ENCODE measurements at regions not wholly inside any gene's neighbourhood (a gene's known extent, or its start where the extent isn't known, plus 50 kb on each side); places are given as distances from the start of the nearest gene placed in this dataset.
"Not testable (repeated sequence)": the region's sequence is repeated elsewhere in the genome, so short reads cannot be mapped to it uniquely, and the experiment has no call there.

- peaks cover 56% of the 10 kb centered on the region for H3K27me3 Mint-ChIP-seq
- not testable (repeated sequence) for DNase-seq, H3K4me1 Mint-ChIP-seq, H3K4me3 Mint-ChIP-seq, H3K9me3 Mint-ChIP-seq, H3K36me3 Mint-ChIP-seq, H3K27ac Mint-ChIP-seq
Observed at GRCh38 chr1:34371179-34371578, 194.5 kb downstream of the C1orf94 start.

GRCh38 chr1:34371829-34372532 is 195.3 kb downstream of the C1orf94 start:
- no peaks in the 10 kb centered on the region for H3K36me3 Mint-ChIP-seq
- H3K9me3 Mint-ChIP-seq, result no peaks in the 10 kb centered on the region
- no peak for DNase-seq
- peaks cover 2% of the 10 kb centered on the region for H3K4me1 Mint-ChIP-seq
- H3K4me3 Mint-ChIP-seq, result no peak overlapping the region
- no peak overlapping the region for H3K27ac Mint-ChIP-seq
- peaks cover 58% of the 10 kb centered on the region for H3K27me3 Mint-ChIP-seq

- no peak overlapping the region for H3K4me3 Mint-ChIP-seq
- no peak overlapping the region for H3K27ac Mint-ChIP-seq
- DNase-seq, result no peak
- peaks cover 60% of the 10 kb centered on the region for H3K27me3 Mint-ChIP-seq
- H3K36me3 Mint-ChIP-seq, result no peaks in the 10 kb centered on the region
- no peaks in the 10 kb centered on the region for H3K9me3 Mint-ChIP-seq
- no peaks in the 10 kb centered on the region for H3K4me1 Mint-ChIP-seq
Observed at GRCh38 chr1:34372891-34373290, 196.2 kb downstream of the C1orf94 start.

- H3K4me3 Mint-ChIP-seq, result no peak overlapping the region
- no peaks in the 10 kb centered on the region for H3K9me3 Mint-ChIP-seq
- no peaks in the 10 kb centered on the region for H3K4me1 Mint-ChIP-seq
- DNase-seq, result no peak
- H3K27ac Mint-ChIP-seq, result no peak overlapping the region
- no peaks in the 10 kb centered on the region for H3K36me3 Mint-ChIP-seq
- H3K27me3 Mint-ChIP-seq, result peaks cover 61% of the 10 kb centered on the region
Observed at GRCh38 chr1:34373912-34374311, 197.2 kb downstream of the C1orf94 start.

- H3K27ac Mint-ChIP-seq, result no peak overlapping the region
- DNase-seq, result no peak
- H3K4me3 Mint-ChIP-seq, result no peak overlapping the region
- H3K9me3 Mint-ChIP-seq, result no peaks in the 10 kb centered on the region
- peaks cover 66% of the 10 kb centered on the region for H3K27me3 Mint-ChIP-seq
- H3K36me3 Mint-ChIP-seq, result no peaks in the 10 kb centered on the region
- H3K4me1 Mint-ChIP-seq, result no peaks in the 10 kb centered on the region
Observed at GRCh38 chr1:34376531-34376930, 199.8 kb downstream of the C1orf94 start.

- H3K36me3 Mint-ChIP-seq, result no peaks in the 10 kb centered on the region
- peaks cover 65% of the 10 kb centered on the region for H3K27me3 Mint-ChIP-seq
- no peak overlapping the region for H3K4me3 Mint-ChIP-seq
- no peak overlapping the region for H3K27ac Mint-ChIP-seq
- H3K4me1 Mint-ChIP-seq, result no peaks in the 10 kb centered on the region
- H3K9me3 Mint-ChIP-seq, result no peaks in the 10 kb centered on the region
- no peak for DNase-seq
Observed at GRCh38 chr1:34378968-34379856, 202.5 kb downstream of the C1orf94 start.

GRCh38 chr1:34379911-34380310 is 203.2 kb downstream of the C1orf94 start:
- Mint-ChIP-seq H3K27me3 (peaks cover 72% of the 10 kb centered on the region), H3K4me1 (no peaks in the 10 kb centered on the region), H3K4me3 (no peak overlapping the region), H3K9me3 (no peaks in the 10 kb centered on the region), H3K27ac (no peak overlapping the region), H3K36me3 (no peaks in the 10 kb centered on the region)
- no peak for DNase-seq

- no peaks in the 10 kb centered on the region for H3K4me1 Mint-ChIP-seq
- no peaks in the 10 kb centered on the region for H3K9me3 Mint-ChIP-seq
- DNase-seq, result no peak
- H3K27me3 Mint-ChIP-seq, result peaks cover 72% of the 10 kb centered on the region
- no peak overlapping the region for H3K4me3 Mint-ChIP-seq
- no peak overlapping the region for H3K27ac Mint-ChIP-seq
- no peaks in the 10 kb centered on the region for H3K36me3 Mint-ChIP-seq
Observed at GRCh38 chr1:34380526-34381124, 203.9 kb downstream of the C1orf94 start.

- Mint-ChIP-seq H3K27me3 (peaks cover 14% of the 10 kb centered on the region), H3K4me1 (no peaks in the 10 kb centered on the region), H3K27ac (no peak overlapping the region), H3K4me3 (no peak overlapping the region), H3K9me3 (peaks cover 17% of the 10 kb centered on the region), H3K36me3 (no peaks in the 10 kb centered on the region)
- no peak for DNase-seq
Observed at GRCh38 chr1:34389974-34390373, 213.3 kb downstream of the C1orf94 start.

GRCh38 chr1:34396042-34396441 is 219.3 kb downstream of the C1orf94 start:
- Mint-ChIP-seq H3K27me3 (peaks cover 10% of the 10 kb centered on the region), H3K4me1 (no peaks in the 10 kb centered on the region), H3K27ac (no peak overlapping the region), H3K9me3 (peaks cover 4% of the 10 kb centered on the region), H3K36me3 (no peaks in the 10 kb centered on the region), H3K4me3 (no peak overlapping the region)
- no peak for DNase-seq

- H3K4me3 Mint-ChIP-seq, result no peak overlapping the region
- peaks cover 11% of the 10 kb centered on the region for H3K27me3 Mint-ChIP-seq
- no peaks in the 10 kb centered on the region for H3K9me3 Mint-ChIP-seq
- no peaks in the 10 kb centered on the region for H3K36me3 Mint-ChIP-seq
- no peaks in the 10 kb centered on the region for H3K4me1 Mint-ChIP-seq
- DNase-seq, result no peak
- no peak overlapping the region for H3K27ac Mint-ChIP-seq
Observed at GRCh38 chr1:34398241-34398915, 221.7 kb downstream of the C1orf94 start.

- Mint-ChIP-seq H3K9me3 (no peaks in the 10 kb centered on the region), H3K27me3 (peaks cover 8% of the 10 kb centered on the region), H3K36me3 (no peaks in the 10 kb centered on the region), H3K27ac (no peak overlapping the region), H3K4me3 (no peak overlapping the region), H3K4me1 (no peaks in the 10 kb centered on the region)
- DNase-seq, result no peak
Observed at GRCh38 chr1:34398916-34399275, 222.2 kb downstream of the C1orf94 start.

- Mint-ChIP-seq H3K27ac (no peak overlapping the region), H3K27me3 (peaks cover 10% of the 10 kb centered on the region), H3K36me3 (no peaks in the 10 kb centered on the region), H3K4me1 (no peaks in the 10 kb centered on the region), H3K4me3 (no peak overlapping the region), H3K9me3 (no peaks in the 10 kb centered on the region)
- DNase-seq, result no peak
Observed at GRCh38 chr1:34400675-34401074, 224.0 kb downstream of the C1orf94 start.

- DNase-seq, result no peak
- Mint-ChIP-seq H3K27me3 (peaks cover 14% of the 10 kb centered on the region), H3K9me3 (no peaks in the 10 kb centered on the region), H3K27ac (no peak overlapping the region), H3K4me1 (no peaks in the 10 kb centered on the region), H3K36me3 (no peaks in the 10 kb centered on the region), H3K4me3 (no peak overlapping the region)
Observed at GRCh38 chr1:34403156-34403555, 226.4 kb downstream of the C1orf94 start.

GRCh38 chr1:34404804-34405203 is 228.1 kb downstream of the C1orf94 start:
- Mint-ChIP-seq H3K4me1 (no peaks in the 10 kb centered on the region), H3K27me3 (peaks cover 20% of the 10 kb centered on the region), H3K4me3 (no peak overlapping the region)

More at GRCh38 chr1:34404804-34405203, 228.1 kb downstream of the C1orf94 start:
- DNase-seq, result no peak
- H3K9me3 Mint-ChIP-seq, result no peaks in the 10 kb centered on the region
- no peak overlapping the region for H3K27ac Mint-ChIP-seq
- H3K36me3 Mint-ChIP-seq, result no peaks in the 10 kb centered on the region

Data from activated naive CD8-positive, alpha-beta T cell treated with anti-CD3 and anti-CD28 coated beads for 36 hours (primary cell).